Stimulated activated CD8-positive, alpha-beta memory T cell treated with anti-CD3 and anti-CD28 coated beads, Interleukin-4, amount 100 ng/mL, for 1 hour (primary cell): ENCODE measurements at regions not wholly inside any gene's neighbourhood (a gene's known extent, or its start where the extent isn't known, plus 50 kb on each side); places are given as distances from the start of the nearest gene placed in this dataset.
"Not testable (repeated sequence)": the region's sequence is repeated elsewhere in the genome, so short reads cannot be mapped to it uniquely, and the experiment has no call there.

ENCODE experiments used
- DNase-seq, 2 donors: peaks; one replicate each; pipeline ENCODE4 v3.0.0-alpha.2; 2020; ENCODE audit warnings: low read depth in 2 of 2, low spot score in 1 of 2

GRCh38 chr14:105749870-105750541 is 223.6 kb downstream of the TMEM121 start:
- DNase-seq: not testable (repeated sequence)

- DNase-seq: not testable (repeated sequence)
These were observed 224.9 kb downstream of the TMEM121 start for GRCh38 chr14:105751291-105751751.

GRCh38 chr14:105752420-105752819 is 226.0 kb downstream of the TMEM121 start:
- DNase-seq: not testable (repeated sequence)

GRCh38 chr14:105760691-105761344 is 234.4 kb downstream of the TMEM121 start:
- DNase-seq: no peak

- DNase-seq: not testable (repeated sequence)
These were observed 235.0 kb downstream of the TMEM121 start for GRCh38 chr14:105761345-105761740.

GRCh38 chr14:105761842-105762241 is 235.5 kb downstream of the TMEM121 start:
- no peak for DNase-seq

- not testable (repeated sequence) for DNase-seq
These were observed 235.9 kb downstream of the TMEM121 start for GRCh38 chr14:105762262-105762661.

GRCh38 chr14:105764254-105764901 is 238.0 kb downstream of the TMEM121 start:
- not testable (repeated sequence) for DNase-seq

- not testable (repeated sequence) for DNase-seq
These were observed 238.9 kb downstream of the TMEM121 start for GRCh38 chr14:105765072-105765825.

GRCh38 chr14:105765893-105766614 is 239.7 kb downstream of the TMEM121 start:
- no peak for DNase-seq

- no peak for DNase-seq
These were observed 240.9 kb downstream of the TMEM121 start for GRCh38 chr14:105767315-105767714.

- DNase-seq: not testable (repeated sequence)
These were observed 241.7 kb downstream of the TMEM121 start for GRCh38 chr14:105768039-105768438.

- not testable (repeated sequence) for DNase-seq
These were observed 242.8 kb downstream of the TMEM121 start for GRCh38 chr14:105769061-105769730.

GRCh38 chr14:105770619-105771216 is 244.3 kb downstream of the TMEM121 start:
- not testable (repeated sequence) for DNase-seq

GRCh38 chr14:105771261-105772226 is 245.2 kb downstream of the TMEM121 start:
- not testable (repeated sequence) for DNase-seq

GRCh38 chr14:105772710-105773250 is 246.4 kb downstream of the TMEM121 start:
- DNase-seq: not testable (repeated sequence)

- DNase-seq: no peak
These were observed 247.2 kb downstream of the TMEM121 start for GRCh38 chr14:105773584-105773983.

GRCh38 chr14:105774001-105774400 is 247.6 kb downstream of the TMEM121 start:
- DNase-seq: no peak
